ENCODE measurements at regions not wholly inside any gene's neighbourhood (a gene's known extent, or its start where the extent isn't known, plus 50 kb on each side); places are given as distances from the start of the nearest gene placed in this dataset.

DNA sequence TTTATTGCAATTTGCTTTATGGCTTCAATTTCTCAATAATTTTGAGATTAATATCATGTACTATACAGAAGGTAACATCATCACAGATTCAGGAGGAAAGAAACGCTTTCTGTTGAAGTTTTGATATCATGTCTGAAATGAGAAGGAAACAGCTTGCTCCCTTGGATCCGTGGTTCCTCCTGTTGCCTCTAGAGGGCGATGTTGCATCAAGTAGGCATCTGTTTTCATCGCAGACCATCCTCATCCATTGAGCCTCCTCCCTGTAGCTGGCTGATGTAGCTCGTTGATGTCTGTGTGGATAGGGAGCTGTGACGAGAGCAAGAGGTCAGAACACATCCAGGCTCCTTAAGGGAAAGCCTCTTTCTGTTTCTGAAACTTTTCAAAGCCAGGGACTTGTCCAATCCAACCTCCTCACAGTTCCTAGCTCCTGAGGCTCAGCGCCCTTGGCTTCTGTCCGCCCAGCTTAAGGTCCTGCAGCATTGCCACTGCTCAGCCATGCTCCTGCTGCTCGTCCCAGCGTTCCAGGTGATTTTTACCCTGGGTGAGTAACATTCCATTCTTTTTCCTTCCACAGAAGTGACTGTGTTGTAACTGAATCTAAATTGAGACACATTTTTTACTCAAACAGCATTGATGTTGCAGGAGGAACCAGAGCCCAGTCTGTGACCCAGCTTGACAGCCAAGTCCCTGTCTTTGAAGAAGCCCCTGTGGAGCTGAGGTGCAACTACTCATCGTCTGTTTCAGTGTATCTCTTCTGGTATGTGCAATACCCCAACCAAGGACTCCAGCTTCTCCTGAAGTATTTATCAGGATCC lies 304.8 kb upstream of the OR4E1 start:
- Mint-ChIP-seq H3K4me1 (ENCODE audit: low read depth) (no peaks in the 10 kb centered on the region), H3K9me3 (ENCODE audit: low read depth) (peaks cover 3% of the 10 kb centered on the region), H3K27me3 (ENCODE audit: low read depth) (peaks cover 16% of the 10 kb centered on the region), H3K36me3 (ENCODE audit: low read depth) (no peaks in the 10 kb centered on the region), H3K27ac (ENCODE audit: unreplicated experiment) (no peak overlapping the region), H3K4me3 (ENCODE audit: unreplicated experiment) (no peak overlapping the region)
- TF ChIP-seq, protein P1, sequence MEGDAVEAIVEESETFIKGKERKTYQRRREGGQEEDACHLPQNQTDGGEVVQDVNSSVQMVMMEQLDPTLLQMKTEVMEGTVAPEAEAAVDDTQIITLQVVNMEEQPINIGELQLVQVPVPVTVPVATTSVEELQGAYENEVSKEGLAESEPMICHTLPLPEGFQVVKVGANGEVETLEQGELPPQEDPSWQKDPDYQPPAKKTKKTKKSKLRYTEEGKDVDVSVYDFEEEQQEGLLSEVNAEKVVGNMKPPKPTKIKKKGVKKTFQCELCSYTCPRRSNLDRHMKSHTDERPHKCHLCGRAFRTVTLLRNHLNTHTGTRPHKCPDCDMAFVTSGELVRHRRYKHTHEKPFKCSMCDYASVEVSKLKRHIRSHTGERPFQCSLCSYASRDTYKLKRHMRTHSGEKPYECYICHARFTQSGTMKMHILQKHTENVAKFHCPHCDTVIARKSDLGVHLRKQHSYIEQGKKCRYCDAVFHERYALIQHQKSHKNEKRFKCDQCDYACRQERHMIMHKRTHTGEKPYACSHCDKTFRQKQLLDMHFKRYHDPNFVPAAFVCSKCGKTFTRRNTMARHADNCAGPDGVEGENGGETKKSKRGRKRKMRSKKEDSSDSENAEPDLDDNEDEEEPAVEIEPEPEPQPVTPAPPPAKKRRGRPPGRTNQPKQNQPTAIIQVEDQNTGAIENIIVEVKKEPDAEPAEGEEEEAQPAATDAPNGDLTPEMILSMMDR (IDR thresholded peaks at IDR 0.05): peak; percentile 73
- no peak for DNase-seq (ENCODE audit: low spot score)

DNA sequence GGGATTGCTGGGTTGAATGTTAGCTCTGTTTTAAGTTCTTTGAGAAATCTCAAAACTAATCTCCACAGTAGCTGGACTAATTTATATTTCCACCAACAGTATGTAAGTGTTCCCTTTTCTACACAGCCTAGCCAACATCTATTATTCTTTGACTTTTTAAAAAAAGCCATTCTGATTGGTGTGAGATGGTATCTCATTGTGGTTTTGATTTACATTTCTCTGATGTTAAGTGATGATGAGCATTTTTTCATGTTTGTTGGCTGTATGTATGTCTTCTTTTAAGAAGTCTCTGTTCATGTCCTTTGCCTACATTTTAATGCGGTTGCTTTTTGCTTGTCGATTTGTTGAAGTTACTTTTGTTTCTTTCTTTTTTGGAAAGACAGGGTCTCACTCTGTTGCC lies 301.1 kb upstream of the OR4E1 start:
- no peak overlapping the region for H3K27ac Mint-ChIP-seq (ENCODE audit: unreplicated experiment)
- H3K4me1 Mint-ChIP-seq (ENCODE audit: low read depth): no peaks in the 10 kb centered on the region
- TF ChIP-seq, protein P1 (IDR thresholded peaks at IDR 0.05): no peak
- no peaks in the 10 kb centered on the region for H3K9me3 Mint-ChIP-seq (ENCODE audit: low read depth)
- DNase-seq (ENCODE audit: low spot score): no peak
- H3K36me3 Mint-ChIP-seq (ENCODE audit: low read depth): no peaks in the 10 kb centered on the region
- H3K27me3 Mint-ChIP-seq (ENCODE audit: low read depth): peaks cover 26% of the 10 kb centered on the region
- H3K4me3 Mint-ChIP-seq (ENCODE audit: unreplicated experiment): no peak overlapping the region

DNA sequence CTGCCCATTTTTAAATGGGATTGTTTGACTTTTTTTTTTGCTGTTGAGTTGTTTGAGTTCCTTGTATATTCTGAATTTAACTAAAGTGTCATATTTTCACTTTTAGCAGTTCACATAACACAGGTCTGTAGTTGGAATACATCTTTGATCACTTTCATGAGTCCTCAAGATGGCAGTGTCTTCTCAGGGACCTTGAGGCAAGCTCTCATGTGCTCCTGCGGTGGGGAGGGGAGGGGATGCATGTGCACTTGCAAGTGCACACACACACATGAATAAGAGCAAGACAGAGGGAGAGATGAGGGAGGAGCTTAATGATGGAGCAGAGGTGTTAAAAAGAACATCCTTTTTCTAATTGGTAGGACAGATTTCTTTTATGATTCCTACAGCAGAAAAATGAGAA lies 291.4 kb upstream of the OR4E1 start:
- Mint-ChIP-seq H3K27ac (ENCODE audit: unreplicated experiment) (no peak overlapping the region), H3K9me3 (ENCODE audit: low read depth) (no peaks in the 10 kb centered on the region), H3K4me1 (ENCODE audit: low read depth) (no peaks in the 10 kb centered on the region), H3K36me3 (ENCODE audit: low read depth) (no peaks in the 10 kb centered on the region), H3K27me3 (ENCODE audit: low read depth) (peaks cover 6% of the 10 kb centered on the region), H3K4me3 (ENCODE audit: unreplicated experiment) (no peak overlapping the region)
- no peak for DNase-seq (ENCODE audit: low spot score)
- TF ChIP-seq, protein P1 (IDR thresholded peaks at IDR 0.05): no peak

DNA sequence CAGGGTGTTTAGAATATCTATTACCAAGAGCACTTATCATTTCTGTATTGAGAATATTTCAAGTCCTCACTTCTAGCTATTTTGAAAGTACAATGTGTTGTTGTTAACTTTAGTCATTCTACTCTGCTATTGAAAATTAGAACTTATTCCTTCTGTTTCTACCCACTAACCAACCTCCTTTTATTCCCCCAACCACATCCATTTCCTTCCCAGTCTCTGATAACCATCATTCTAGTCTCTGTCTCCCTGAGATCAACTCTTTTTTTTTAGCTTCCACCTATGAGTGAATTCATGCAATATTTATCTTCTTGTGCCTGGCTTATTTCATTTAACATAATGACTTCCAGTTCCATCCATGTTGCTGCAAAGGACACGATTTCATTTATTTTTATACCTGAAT lies 290.6 kb upstream of the OR4E1 start:
- no peak overlapping the region for H3K4me3 Mint-ChIP-seq (ENCODE audit: unreplicated experiment)
- TF ChIP-seq, protein P1 (IDR thresholded peaks at IDR 0.05): no peak
- H3K9me3 Mint-ChIP-seq (ENCODE audit: low read depth): no peaks in the 10 kb centered on the region

DNA sequence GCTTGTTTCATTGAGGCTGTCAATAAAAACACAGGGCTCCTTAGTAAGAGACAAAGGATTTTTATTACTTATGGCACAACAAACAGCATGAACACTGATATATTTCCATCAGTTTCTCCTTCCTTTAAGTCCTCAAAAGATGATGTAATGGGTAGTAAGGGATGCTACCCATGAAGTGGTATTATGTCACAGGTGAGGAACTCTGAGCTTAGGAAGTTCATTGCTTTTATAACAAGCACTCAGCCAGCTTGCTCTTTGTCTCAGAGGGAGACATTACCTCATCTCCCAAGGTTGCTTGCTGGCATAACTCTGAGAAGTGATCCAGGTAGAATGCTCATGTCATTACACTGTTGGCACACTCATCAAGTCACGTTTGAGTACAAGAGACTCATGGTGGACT lies 287.0 kb upstream of the OR4E1 start:
- H3K27ac Mint-ChIP-seq (ENCODE audit: unreplicated experiment): no peak overlapping the region
- H3K4me3 Mint-ChIP-seq (ENCODE audit: unreplicated experiment): no peak overlapping the region
- TF ChIP-seq, protein P1 (IDR thresholded peaks at IDR 0.05): no peak
- no peaks in the 10 kb centered on the region for H3K4me1 Mint-ChIP-seq (ENCODE audit: low read depth)
- H3K9me3 Mint-ChIP-seq (ENCODE audit: low read depth): peaks cover 6% of the 10 kb centered on the region
- peaks cover 11% of the 10 kb centered on the region for H3K27me3 Mint-ChIP-seq (ENCODE audit: low read depth)
- H3K36me3 Mint-ChIP-seq (ENCODE audit: low read depth): no peaks in the 10 kb centered on the region
- no peak for DNase-seq (ENCODE audit: low spot score)

More for the DNA sequence above, 290.6 kb upstream of the OR4E1 start:
- no peak overlapping the region for H3K27ac Mint-ChIP-seq (ENCODE audit: unreplicated experiment)
- DNase-seq (ENCODE audit: low spot score): no peak
- H3K27me3 Mint-ChIP-seq (ENCODE audit: low read depth): peaks cover 3% of the 10 kb centered on the region
- H3K4me1 Mint-ChIP-seq (ENCODE audit: low read depth): no peaks in the 10 kb centered on the region
- no peaks in the 10 kb centered on the region for H3K36me3 Mint-ChIP-seq (ENCODE audit: low read depth)
